ENCODE measurements at regions not wholly inside any gene's neighbourhood (a gene's known extent, or its start where the extent isn't known, plus 50 kb on each side); places are given as distances from the start of the nearest gene placed in this dataset.

GRCh38 chr3:104669083-104669482 is 697.6 kb upstream of the ALCAM start (continued):
- TF ChIP-seq, protein P1, sequence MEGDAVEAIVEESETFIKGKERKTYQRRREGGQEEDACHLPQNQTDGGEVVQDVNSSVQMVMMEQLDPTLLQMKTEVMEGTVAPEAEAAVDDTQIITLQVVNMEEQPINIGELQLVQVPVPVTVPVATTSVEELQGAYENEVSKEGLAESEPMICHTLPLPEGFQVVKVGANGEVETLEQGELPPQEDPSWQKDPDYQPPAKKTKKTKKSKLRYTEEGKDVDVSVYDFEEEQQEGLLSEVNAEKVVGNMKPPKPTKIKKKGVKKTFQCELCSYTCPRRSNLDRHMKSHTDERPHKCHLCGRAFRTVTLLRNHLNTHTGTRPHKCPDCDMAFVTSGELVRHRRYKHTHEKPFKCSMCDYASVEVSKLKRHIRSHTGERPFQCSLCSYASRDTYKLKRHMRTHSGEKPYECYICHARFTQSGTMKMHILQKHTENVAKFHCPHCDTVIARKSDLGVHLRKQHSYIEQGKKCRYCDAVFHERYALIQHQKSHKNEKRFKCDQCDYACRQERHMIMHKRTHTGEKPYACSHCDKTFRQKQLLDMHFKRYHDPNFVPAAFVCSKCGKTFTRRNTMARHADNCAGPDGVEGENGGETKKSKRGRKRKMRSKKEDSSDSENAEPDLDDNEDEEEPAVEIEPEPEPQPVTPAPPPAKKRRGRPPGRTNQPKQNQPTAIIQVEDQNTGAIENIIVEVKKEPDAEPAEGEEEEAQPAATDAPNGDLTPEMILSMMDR (IDR thresholded peaks at IDR 0.05 in 2 of 3, conservative IDR thresholded peaks at IDR 0.05 in 1 of 3; ENCODE audit: control insufficient read depth in 2 of 3, extremely low read depth in 1 of 3, insufficient read depth in 1 of 3, low read depth in 3 of 3, low read length in 3 of 3): no peak

DNA sequence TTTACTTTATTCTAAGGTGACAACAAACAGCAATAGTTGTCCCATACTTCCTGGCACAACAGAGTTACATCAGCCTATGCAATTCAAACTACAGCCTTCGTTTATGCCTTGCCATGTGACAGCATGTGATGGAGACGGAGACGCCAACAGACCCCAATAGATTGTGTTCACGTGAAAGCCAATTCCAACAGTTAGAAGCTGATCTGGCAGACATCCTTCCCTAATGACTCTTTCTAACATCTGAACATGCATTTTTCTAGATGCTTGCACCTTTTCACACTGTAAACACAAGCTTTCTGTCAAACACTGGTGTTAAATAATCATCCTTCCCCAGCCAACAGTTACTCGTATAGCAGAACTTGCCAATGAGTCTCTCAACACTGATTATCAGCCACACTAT is 694.4 kb upstream of the ALCAM start:
- intact Hi-C loops (cut with micrococcal nuclease; ENCODE audit: unreplicated experiment): no loop called here
- FAIRE-seq: no peak
- no peak for ATAC-seq
- POLR2A ChIA-PET: no interaction called here
- H3K9ac ChIP-seq (ENCODE audit: control insufficient read depth, insufficient read depth, low read length): no peak overlapping the region
- no peak for TF ChIP-seq ATF7 (IDR thresholded peaks at IDR 0.05; ENCODE audit: low read depth)
- TF ChIP-seq IRF4 (IDR thresholded peaks at IDR 0.05; ENCODE audit: low read depth, low read length): no peak
- no peak for TF ChIP-seq IRF5 (IDR thresholded peaks at IDR 0.05; ENCODE audit: borderline replicate concordance)
- no peak for TF ChIP-seq BHLHE40 (IDR thresholded peaks at IDR 0.05; ENCODE audit: borderline replicate concordance in 1 of 2, low read depth in 2 of 2, low read length in 1 of 2)
- TF ChIP-seq BCL11A (IDR thresholded peaks at IDR 0.05; ENCODE audit: low read depth, low read length): no peak
- TF ChIP-seq ZBTB4 (CRISPR knock-in tag; IDR thresholded peaks at IDR 0.05): no peak
- TF ChIP-seq RB1 (IDR thresholded peaks at IDR 0.05; ENCODE audit: borderline replicate concordance): no peak
- TF ChIP-seq ZNF274 (IDR thresholded peaks at IDR 0.05; ENCODE audit: insufficient read depth, insufficient read length): no peak
- TF ChIP-seq ZSCAN29 (IDR thresholded peaks at IDR 0.05): no peak
- TF ChIP-seq STAT3 (IDR thresholded peaks at IDR 0.05; ENCODE audit: low read depth, low read length): no peak
- no peak for TF ChIP-seq ZNF207 (IDR thresholded peaks at IDR 0.05; ENCODE audit: borderline replicate concordance)
- TF ChIP-seq YBX1 (IDR thresholded peaks at IDR 0.05): no peak
- no peak for TF ChIP-seq RUNX3 (IDR thresholded peaks at IDR 0.05; ENCODE audit: low read length)
- TF ChIP-seq ATF2 (IDR thresholded peaks at IDR 0.05; ENCODE audit: low read length): no peak
- no peak for TF ChIP-seq NFYA (IDR thresholded peaks at IDR 0.05; ENCODE audit: borderline replicate concordance, low read depth, low read length)
- no peak for TF ChIP-seq EED (IDR thresholded peaks at IDR 0.05; ENCODE audit: low read depth)
- TF ChIP-seq STAT1 (conservative IDR thresholded peaks at IDR 0.05): no peak
- no peaks in the 10 kb centered on the region for H3K36me3 ChIP-seq (ENCODE audit: control insufficient read depth in 2 of 2, insufficient read depth in 2 of 2, low read length in 1 of 2)
- WGBS (ENCODE audit: insufficient coverage, insufficient replicate concordance, low lambda C conversion rate, missing lambda C conversion rate): 62% methylated on average over 5 of the region's 5 CpGs
- H4K20me1 ChIP-seq (ENCODE audit: control insufficient read depth, insufficient read depth): no peaks in the 10 kb centered on the region
- no peaks in the 10 kb centered on the region for H3K27me3 ChIP-seq (replicated peaks in 1 of 2; ENCODE audit: control insufficient read depth in 2 of 2, insufficient read depth in 2 of 2, low read length in 1 of 2)
- no peak for DNase-seq (ENCODE audit: low read depth, low spot score)
- H2AFZ ChIP-seq (ENCODE audit: control insufficient read depth, low read depth, low read length): no peak overlapping the region
- RAD21 ChIA-PET (ENCODE audit: unreplicated experiment): no interaction called here
- in situ Hi-C loops (cut with MboI): no loop called here
- no peaks in the 10 kb centered on the region for H3K79me2 ChIP-seq (ENCODE audit: control insufficient read depth, insufficient read depth, low read length)
- no peak overlapping the region for H3K4me3 ChIP-seq
- no peak overlapping the region for H3K4me2 ChIP-seq (ENCODE audit: control insufficient read depth, insufficient read depth)
- no peaks in the 10 kb centered on the region for H3K4me1 ChIP-seq (ENCODE audit: control insufficient read depth, insufficient read depth, low read length)
- no peaks in the 10 kb centered on the region for H3K9me3 ChIP-seq (replicated peaks; ENCODE audit: control insufficient read depth, insufficient read depth, low read length)
- H3K27ac ChIP-seq (ENCODE audit: control insufficient read depth, insufficient read depth): no peak overlapping the region
- SMC1A ChIA-PET (ENCODE audit: uncharacterized antibody, unreplicated experiment): no interaction called here
- CTCF ChIA-PET: interaction anchor here (0.6 kb wide), 1 partner anchor 437 kb away, joined by 3 read pairs; no protein-coding TSS in a partner anchor
- BruUV-seq (replicated peaks): no TSS peak
